Astrocyte (in vitro differentiated cells and primary cell): ENCODE measurements at regions not wholly inside any gene's neighbourhood (a gene's known extent, or its start where the extent isn't known, plus 50 kb on each side); places are given as distances from the start of the nearest gene placed in this dataset.

Experiments
- DNase-seq: peaks from one replicate; pipeline ENCODE4 v3.0.0-alpha.2; 2010; ENCODE audit warnings: low read depth
- FAIRE-seq: peaks from 2 replicates; lab custom pipeline; 2011; peaks lifted over from hg19 to GRCh38; lab: Jason Lieb, UNC
- H2AFZ ChIP-seq: 2 replicates; pipeline ENCODE4 v1.6.0; 2012; ENCODE audit warnings: low read depth, low read length, inconsistent platforms
- H3K27ac ChIP-seq: 2 replicates; pipeline ENCODE4 v1.5.1; 2011; ENCODE audit warnings: low read depth, low read length, inconsistent platforms
- H3K27me3 ChIP-seq: 2 replicates; pipeline ENCODE4 v1.6.0; 2011; ENCODE audit warnings: low read length, inconsistent platforms; ENCODE audit not compliant: insufficient read depth
- H3K36me3 ChIP-seq: 2 replicates; pipeline ENCODE4 v1.5.1; 2011; ENCODE audit warnings: low read length, inconsistent platforms; ENCODE audit not compliant: insufficient read depth
- H3K4me1 ChIP-seq: 2 replicates; pipeline ENCODE4 v1.5.1; 2011; ENCODE audit warnings: low read length, inconsistent platforms; ENCODE audit not compliant: insufficient read depth
- H3K4me2 ChIP-seq: 2 replicates; pipeline ENCODE4 v1.6.0; 2012; ENCODE audit warnings: low read length, inconsistent platforms
- H3K4me3 ChIP-seq: 2 replicates; pipeline ENCODE4 v1.5.1; 2011; ENCODE audit warnings: low read depth, mild to moderate bottlenecking, low read length, inconsistent platforms; ENCODE audit not compliant: insufficient read depth
- H3K79me2 ChIP-seq: 2 replicates; pipeline ENCODE4 v1.6.0; 2012; ENCODE audit warnings: mild to moderate bottlenecking, low read length, inconsistent platforms; ENCODE audit not compliant: insufficient read depth
- H3K9ac ChIP-seq: 2 replicates; pipeline ENCODE4 v1.6.0; 2012; ENCODE audit warnings: mild to moderate bottlenecking, low read length, inconsistent platforms
- H3K9me3 ChIP-seq: 2 replicates; pipeline ENCODE4 v1.5.1; 2012; ENCODE audit warnings: low read depth, mild to moderate bottlenecking, low read length, inconsistent platforms; ENCODE audit not compliant: insufficient read depth
- H4K20me1 ChIP-seq: 2 replicates; pipeline ENCODE4 v1.6.0; 2012; ENCODE audit warnings: low read length, inconsistent platforms; ENCODE audit not compliant: insufficient read depth
- H3K27ac Mint-ChIP-seq: one replicate; pipeline ENCODE4 v1.8.0; 2021; ENCODE audit warnings: mild to moderate bottlenecking, mixed read lengths; ENCODE audit not compliant: unreplicated experiment
- H3K27me3 Mint-ChIP-seq: one replicate; pipeline ENCODE4 v1.8.0; 2021; ENCODE audit warnings: low read depth, mixed read lengths; ENCODE audit not compliant: unreplicated experiment
- H3K36me3 Mint-ChIP-seq: one replicate; pipeline ENCODE4 v1.8.0; 2021; ENCODE audit warnings: low read depth, mixed read lengths; ENCODE audit not compliant: unreplicated experiment
- H3K4me1 Mint-ChIP-seq: one replicate; pipeline ENCODE4 v1.8.0; 2021; ENCODE audit warnings: low read depth, mixed read lengths; ENCODE audit not compliant: unreplicated experiment
- H3K4me3 Mint-ChIP-seq: one replicate; pipeline ENCODE4 v1.8.0; 2021; ENCODE audit warnings: mild to moderate bottlenecking, moderate library complexity, mixed read lengths; ENCODE audit not compliant: unreplicated experiment
- H3K9me3 Mint-ChIP-seq: one replicate; pipeline ENCODE4 v1.8.0; 2021; ENCODE audit warnings: mild to moderate bottlenecking, mixed read lengths; ENCODE audit not compliant: unreplicated experiment
- EZH2 ChIP-seq: IDR thresholded peaks from 2 replicates; pipeline ENCODE4 v1.6.1; 2012; ENCODE audit warnings: mild to moderate bottlenecking, low read length, inconsistent platforms; ENCODE audit not compliant: insufficient read depth
- TF ChIP-seq, protein P1 (sequence below): IDR thresholded peaks from 2 replicates; pipeline ENCODE4 v1.5.1; 2011; ENCODE audit warnings: low read depth, mild to moderate bottlenecking, inconsistent platforms, low read length, moderate library complexity; ENCODE audit not compliant: insufficient read depth

DNA sequence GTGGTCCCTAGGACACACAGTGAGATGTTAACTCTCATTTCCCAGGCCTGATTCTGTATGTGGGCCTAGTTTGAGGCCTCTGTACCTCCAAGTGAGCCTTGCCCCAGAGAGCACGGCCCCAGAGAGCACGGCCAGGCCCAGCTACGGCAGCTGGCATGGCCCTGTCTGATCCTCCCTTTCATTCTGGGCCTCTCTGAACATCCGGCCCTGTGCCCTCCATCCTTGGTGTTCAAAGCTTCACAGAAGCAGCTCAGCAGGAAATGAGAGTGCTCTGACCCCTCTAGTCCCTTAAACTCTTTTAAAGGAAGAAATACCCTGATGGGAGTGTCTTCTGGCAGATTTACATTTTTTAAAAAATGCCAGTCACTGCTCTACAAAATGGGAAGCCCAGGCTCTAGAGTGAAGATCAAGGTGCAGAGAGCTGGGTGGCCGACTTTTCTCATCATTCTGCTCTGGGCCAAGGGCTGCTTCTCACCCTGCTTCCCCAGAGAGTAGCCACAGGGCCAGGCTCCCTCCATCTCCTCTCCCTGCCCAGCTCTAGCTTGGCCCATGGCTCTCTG, 171.9 kb downstream of the RPS24 start:
- Mint-ChIP-seq H3K4me1 (peaks cover 2% of the 10 kb centered on the region), H3K27me3 (peaks cover 66% of the 10 kb centered on the region), H3K9me3 (no peaks in the 10 kb centered on the region), H3K36me3 (peaks cover 3% of the 10 kb centered on the region), H3K27ac (no peak overlapping the region), H3K4me3 (no peak overlapping the region)
- Histone ChIP-seq H3K4me2 (no peak overlapping the region), H3K9ac (no peak overlapping the region), H3K36me3 (no peaks in the 10 kb centered on the region), H3K27ac (no peak overlapping the region), H2AFZ (no peak overlapping the region), H3K4me3 (no peak overlapping the region), H3K9me3 (no peaks in the 10 kb centered on the region), H3K4me1 (peaks cover 4% of the 10 kb centered on the region), H3K27me3 (peaks cover 10% of the 10 kb centered on the region), H4K20me1 (no peaks in the 10 kb centered on the region), H3K79me2 (no peaks in the 10 kb centered on the region)
- no peak for TF ChIP-seq EZH2
- FAIRE-seq (no peak), DNase-seq (no peak)

DNA sequence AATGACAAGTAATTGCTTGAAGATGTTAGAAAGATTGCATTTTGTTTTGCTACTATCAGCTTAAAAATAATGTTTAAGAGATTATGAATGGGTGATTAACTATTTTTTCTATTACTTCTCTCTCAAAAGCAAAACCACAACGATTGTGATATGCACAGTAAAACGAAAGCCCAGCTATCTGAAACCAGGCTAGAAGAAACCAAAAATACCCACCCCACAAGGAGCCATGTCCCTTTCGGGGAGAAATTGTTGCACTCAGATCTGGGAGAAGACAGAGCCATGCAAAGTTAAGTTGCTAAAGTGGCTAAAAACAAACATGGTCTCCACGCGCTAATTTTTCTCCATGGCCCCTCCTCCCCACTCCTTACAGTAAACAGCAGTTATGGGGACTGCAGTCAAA, 173.6 kb downstream of the RPS24 start:
- Histone ChIP-seq H3K4me2 (no peak overlapping the region), H3K4me1 (peaks cover 9% of the 10 kb centered on the region), H3K27ac (no peak overlapping the region), H4K20me1 (no peaks in the 10 kb centered on the region), H3K36me3 (no peaks in the 10 kb centered on the region), H2AFZ (no peak overlapping the region), H3K27me3 (peaks cover 4% of the 10 kb centered on the region), H3K9ac (no peak overlapping the region), H3K4me3 (no peak overlapping the region), H3K79me2 (no peaks in the 10 kb centered on the region), H3K9me3 (no peaks in the 10 kb centered on the region)
- peaks cover 59% of the 10 kb centered on the region for H3K27me3 Mint-ChIP-seq
- no peak for DNase-seq
- TF ChIP-seq, protein P1, sequence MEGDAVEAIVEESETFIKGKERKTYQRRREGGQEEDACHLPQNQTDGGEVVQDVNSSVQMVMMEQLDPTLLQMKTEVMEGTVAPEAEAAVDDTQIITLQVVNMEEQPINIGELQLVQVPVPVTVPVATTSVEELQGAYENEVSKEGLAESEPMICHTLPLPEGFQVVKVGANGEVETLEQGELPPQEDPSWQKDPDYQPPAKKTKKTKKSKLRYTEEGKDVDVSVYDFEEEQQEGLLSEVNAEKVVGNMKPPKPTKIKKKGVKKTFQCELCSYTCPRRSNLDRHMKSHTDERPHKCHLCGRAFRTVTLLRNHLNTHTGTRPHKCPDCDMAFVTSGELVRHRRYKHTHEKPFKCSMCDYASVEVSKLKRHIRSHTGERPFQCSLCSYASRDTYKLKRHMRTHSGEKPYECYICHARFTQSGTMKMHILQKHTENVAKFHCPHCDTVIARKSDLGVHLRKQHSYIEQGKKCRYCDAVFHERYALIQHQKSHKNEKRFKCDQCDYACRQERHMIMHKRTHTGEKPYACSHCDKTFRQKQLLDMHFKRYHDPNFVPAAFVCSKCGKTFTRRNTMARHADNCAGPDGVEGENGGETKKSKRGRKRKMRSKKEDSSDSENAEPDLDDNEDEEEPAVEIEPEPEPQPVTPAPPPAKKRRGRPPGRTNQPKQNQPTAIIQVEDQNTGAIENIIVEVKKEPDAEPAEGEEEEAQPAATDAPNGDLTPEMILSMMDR: no peak
- TF ChIP-seq EZH2: no peak
- no peak overlapping the region for H3K27ac Mint-ChIP-seq
- H3K4me3 Mint-ChIP-seq: no peak overlapping the region
- FAIRE-seq: no peak
- no peaks in the 10 kb centered on the region for H3K36me3 Mint-ChIP-seq
- peaks cover 2% of the 10 kb centered on the region for H3K4me1 Mint-ChIP-seq
- H3K9me3 Mint-ChIP-seq: no peaks in the 10 kb centered on the region

DNA sequence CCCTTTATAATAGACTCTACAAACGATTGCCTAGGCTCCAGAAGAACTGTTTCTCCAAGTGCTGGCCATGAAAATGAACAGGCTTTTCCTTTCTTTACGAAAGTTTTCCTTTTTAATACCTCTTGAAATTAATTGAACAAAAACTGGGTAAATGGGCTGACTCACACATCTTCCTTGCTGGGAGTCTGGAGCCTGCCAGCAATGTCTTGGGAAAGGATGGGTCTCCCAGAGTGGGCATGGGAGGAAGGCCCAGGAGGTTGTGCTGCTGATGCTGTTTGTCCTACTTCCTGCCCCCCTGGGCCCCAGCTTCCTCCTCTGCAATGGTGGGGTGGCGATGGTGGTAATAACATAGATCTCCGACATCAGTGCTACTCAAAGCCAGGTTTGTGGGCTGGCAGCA, 174.1 kb downstream of the RPS24 start:
- no peak for FAIRE-seq
- peaks cover 53% of the 10 kb centered on the region for H3K27me3 Mint-ChIP-seq
- H3K27me3 ChIP-seq: peaks cover 4% of the 10 kb centered on the region
- no peaks in the 10 kb centered on the region for H4K20me1 ChIP-seq
- no peaks in the 10 kb centered on the region for H3K79me2 ChIP-seq
- no peak overlapping the region for H3K27ac ChIP-seq
- no peak for TF ChIP-seq EZH2
- TF ChIP-seq, protein P1: no peak
- H3K9me3 Mint-ChIP-seq: no peaks in the 10 kb centered on the region
- no peak overlapping the region for H3K9ac ChIP-seq
- H3K27ac Mint-ChIP-seq: no peak overlapping the region
- H3K36me3 Mint-ChIP-seq: no peaks in the 10 kb centered on the region
- H3K9me3 ChIP-seq: no peaks in the 10 kb centered on the region
- H2AFZ ChIP-seq: no peak overlapping the region
- H3K4me2 ChIP-seq: no peak overlapping the region
- H3K4me1 ChIP-seq: peaks cover 9% of the 10 kb centered on the region
- H3K4me3 ChIP-seq: no peak overlapping the region
- no peak for DNase-seq
- H3K4me1 Mint-ChIP-seq: peaks cover 2% of the 10 kb centered on the region
- H3K4me3 Mint-ChIP-seq: no peak overlapping the region
- no peaks in the 10 kb centered on the region for H3K36me3 ChIP-seq
